BE2C (cell line): ENCODE measurements at regions not wholly inside any gene's neighbourhood (a gene's known extent, or its start where the extent isn't known, plus 50 kb on each side); places are given as distances from the start of the nearest gene placed in this dataset.

Experiments used
- DNase-seq: peaks from one replicate; pipeline ENCODE4 v3.0.0-alpha.2; 2020
- H3K27me3 ChIP-seq: fragments of 250-450 bp; sonication (Bioruptor Pico); 2 replicates; pipeline ENCODE4 v1.5.1; 2020; ENCODE audit warnings: mild to moderate bottlenecking
- H3K36me3 ChIP-seq: fragments of 250-450 bp; sonication (Bioruptor Pico); 2 replicates; pipeline ENCODE4 v1.5.1; 2020; ENCODE audit warnings: mild to moderate bottlenecking
- H3K4me1 ChIP-seq: fragments of 250-450 bp; sonication (Bioruptor Pico); 2 replicates; pipeline ENCODE4 v1.5.1; 2020
- H3K4me3 ChIP-seq: 2 replicates; pipeline ENCODE4 v1.5.1; 2011; ENCODE audit warnings: low read depth, low read length
- H3K9me3 ChIP-seq: fragments of 250-450 bp; sonication (Bioruptor Pico); 2 replicates; pipeline ENCODE4 v1.5.1; 2020
- TF ChIP-seq, protein P1 (sequence below): IDR thresholded peaks from 2 replicates; pipeline ENCODE4 v1.5.1; 2012; ENCODE audit warnings: mild to moderate bottlenecking, low read depth, low read length

DNA sequence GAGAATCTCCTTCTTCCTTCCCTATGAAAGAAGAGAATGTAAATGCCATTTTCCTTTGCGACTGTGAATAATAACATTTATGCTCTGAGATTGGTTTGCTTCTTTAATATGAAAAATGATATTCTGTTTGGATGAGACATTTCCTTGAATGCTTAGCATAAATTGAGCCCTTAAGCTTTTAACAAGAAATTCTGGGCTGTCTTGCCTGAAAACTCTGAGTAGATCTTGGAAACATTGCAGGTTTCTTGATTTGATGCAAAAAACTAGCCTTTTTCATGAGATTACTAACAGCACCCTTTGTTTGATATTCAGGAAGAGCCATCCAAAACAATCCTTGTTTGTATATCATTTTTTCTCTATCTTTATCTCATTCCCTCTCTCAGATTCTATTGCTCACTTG lies 272.5 kb downstream of the TMEM38B start:
- Histone ChIP-seq H3K4me1 (no peaks in the 10 kb centered on the region), H3K36me3 (no peaks in the 10 kb centered on the region), H3K27me3 (no peaks in the 10 kb centered on the region), H3K4me3 (no peak overlapping the region), H3K9me3 (no peaks in the 10 kb centered on the region)
- TF ChIP-seq, protein P1, sequence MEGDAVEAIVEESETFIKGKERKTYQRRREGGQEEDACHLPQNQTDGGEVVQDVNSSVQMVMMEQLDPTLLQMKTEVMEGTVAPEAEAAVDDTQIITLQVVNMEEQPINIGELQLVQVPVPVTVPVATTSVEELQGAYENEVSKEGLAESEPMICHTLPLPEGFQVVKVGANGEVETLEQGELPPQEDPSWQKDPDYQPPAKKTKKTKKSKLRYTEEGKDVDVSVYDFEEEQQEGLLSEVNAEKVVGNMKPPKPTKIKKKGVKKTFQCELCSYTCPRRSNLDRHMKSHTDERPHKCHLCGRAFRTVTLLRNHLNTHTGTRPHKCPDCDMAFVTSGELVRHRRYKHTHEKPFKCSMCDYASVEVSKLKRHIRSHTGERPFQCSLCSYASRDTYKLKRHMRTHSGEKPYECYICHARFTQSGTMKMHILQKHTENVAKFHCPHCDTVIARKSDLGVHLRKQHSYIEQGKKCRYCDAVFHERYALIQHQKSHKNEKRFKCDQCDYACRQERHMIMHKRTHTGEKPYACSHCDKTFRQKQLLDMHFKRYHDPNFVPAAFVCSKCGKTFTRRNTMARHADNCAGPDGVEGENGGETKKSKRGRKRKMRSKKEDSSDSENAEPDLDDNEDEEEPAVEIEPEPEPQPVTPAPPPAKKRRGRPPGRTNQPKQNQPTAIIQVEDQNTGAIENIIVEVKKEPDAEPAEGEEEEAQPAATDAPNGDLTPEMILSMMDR: no peak
- no peak for DNase-seq

DNA sequence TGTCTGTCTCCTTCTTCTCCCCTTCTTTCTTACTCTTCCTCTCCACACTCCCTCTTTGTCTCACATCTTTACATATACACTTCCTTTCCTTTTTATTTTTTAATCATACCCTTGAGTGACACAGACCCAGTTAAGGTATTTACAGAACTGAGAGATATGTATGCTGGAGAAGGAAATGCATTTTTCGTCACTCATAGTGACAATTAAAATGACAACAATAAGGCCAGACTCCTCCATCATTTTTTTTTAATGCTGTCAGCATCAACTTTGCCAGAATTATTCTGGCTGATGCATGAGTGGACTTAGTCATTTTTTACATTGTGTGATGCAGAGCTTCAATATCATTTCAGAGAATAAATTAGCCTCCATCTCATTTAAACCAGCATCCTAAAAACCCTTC lies 272.9 kb downstream of the TMEM38B start:
- no peaks in the 10 kb centered on the region for H3K27me3 ChIP-seq
- no peak for DNase-seq
- H3K36me3 ChIP-seq: no peaks in the 10 kb centered on the region
- TF ChIP-seq, protein P1: no peak
- H3K9me3 ChIP-seq: no peaks in the 10 kb centered on the region
- H3K4me3 ChIP-seq: no peak overlapping the region
- H3K4me1 ChIP-seq: no peaks in the 10 kb centered on the region

DNA sequence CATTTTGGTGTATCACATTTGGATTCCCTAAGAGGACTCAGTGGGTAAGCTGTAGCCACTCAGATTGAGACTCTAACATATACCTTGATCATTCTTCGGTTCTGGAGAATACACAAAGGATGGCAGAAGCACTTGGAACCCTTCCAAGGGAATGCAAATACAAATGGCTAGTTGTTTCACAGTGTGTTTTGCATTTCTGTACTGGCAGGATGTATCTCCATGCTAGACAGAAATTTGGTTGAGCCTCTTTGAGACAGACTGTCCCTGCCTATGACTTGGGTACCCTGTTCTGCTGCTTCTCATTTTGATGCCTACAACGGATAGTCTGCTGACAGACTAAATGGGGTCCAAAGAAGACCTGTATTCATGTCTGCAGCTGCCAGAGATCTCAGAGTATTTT lies 273.5 kb downstream of the TMEM38B start:
- Histone ChIP-seq H3K27me3 (no peaks in the 10 kb centered on the region), H3K4me3 (no peak overlapping the region), H3K36me3 (no peaks in the 10 kb centered on the region), H3K9me3 (no peaks in the 10 kb centered on the region), H3K4me1 (no peaks in the 10 kb centered on the region)
- DNase-seq: no peak
- TF ChIP-seq, protein P1: no peak

DNA sequence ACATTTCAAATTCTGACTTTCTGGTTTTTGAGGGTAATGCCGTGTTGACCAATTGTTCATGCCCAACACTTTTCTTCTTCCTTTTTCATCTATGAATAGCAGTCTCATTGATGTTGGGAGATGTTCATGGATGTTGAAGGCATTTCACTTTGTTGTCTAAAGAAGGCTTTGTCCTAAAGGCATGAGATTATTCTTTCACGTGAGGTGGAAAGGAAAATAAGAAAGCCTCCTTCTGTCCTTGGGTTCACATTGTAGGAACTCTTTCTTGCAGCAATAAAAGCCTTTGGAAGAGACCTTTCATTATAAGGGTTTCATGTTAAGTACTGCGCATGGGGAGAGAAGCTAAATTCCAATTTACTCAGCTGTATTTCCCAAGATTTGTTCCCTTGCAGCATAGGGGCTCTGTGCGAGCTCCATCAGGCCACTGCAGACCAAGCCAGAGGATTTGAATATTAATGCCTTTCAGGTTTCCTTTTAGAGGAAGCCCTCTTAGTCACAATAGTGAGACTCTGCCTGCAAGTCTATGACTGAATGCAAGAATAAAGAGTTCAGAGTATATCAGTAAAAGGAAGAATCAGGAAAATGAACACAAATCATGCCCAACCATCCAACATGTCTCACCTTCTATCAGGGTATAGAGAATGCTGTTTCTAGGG lies 274.6 kb downstream of the TMEM38B start:
- Histone ChIP-seq H3K9me3 (no peaks in the 10 kb centered on the region), H3K4me3 (no peak overlapping the region), H3K27me3 (no peaks in the 10 kb centered on the region), H3K36me3 (no peaks in the 10 kb centered on the region), H3K4me1 (no peaks in the 10 kb centered on the region)
- no peak for DNase-seq
- TF ChIP-seq, protein P1: no peak

DNA sequence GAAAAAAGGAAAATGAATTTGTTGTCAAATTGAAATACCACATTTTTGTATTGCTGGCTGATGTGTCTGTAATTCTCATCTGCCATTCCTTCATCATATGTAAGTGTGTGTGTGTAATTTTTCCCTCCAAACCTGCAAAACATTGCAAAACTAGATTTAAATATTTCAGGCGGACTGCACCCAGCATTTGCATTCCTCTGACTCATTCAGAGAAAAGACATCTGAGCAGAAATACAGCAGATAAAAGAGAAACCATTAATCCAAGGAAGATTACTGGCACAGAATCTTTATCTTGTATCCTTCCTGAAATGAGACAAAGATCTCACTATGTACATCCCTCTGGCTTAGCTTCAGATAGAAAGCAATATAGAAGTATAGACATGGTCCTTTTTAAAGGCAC lies 275.3 kb downstream of the TMEM38B start:
- H3K36me3 ChIP-seq: no peaks in the 10 kb centered on the region
- H3K27me3 ChIP-seq: no peaks in the 10 kb centered on the region
- no peak overlapping the region for H3K4me3 ChIP-seq
- no peaks in the 10 kb centered on the region for H3K9me3 ChIP-seq
- H3K4me1 ChIP-seq: no peaks in the 10 kb centered on the region
- TF ChIP-seq, protein P1: no peak
- DNase-seq: no peak

DNA sequence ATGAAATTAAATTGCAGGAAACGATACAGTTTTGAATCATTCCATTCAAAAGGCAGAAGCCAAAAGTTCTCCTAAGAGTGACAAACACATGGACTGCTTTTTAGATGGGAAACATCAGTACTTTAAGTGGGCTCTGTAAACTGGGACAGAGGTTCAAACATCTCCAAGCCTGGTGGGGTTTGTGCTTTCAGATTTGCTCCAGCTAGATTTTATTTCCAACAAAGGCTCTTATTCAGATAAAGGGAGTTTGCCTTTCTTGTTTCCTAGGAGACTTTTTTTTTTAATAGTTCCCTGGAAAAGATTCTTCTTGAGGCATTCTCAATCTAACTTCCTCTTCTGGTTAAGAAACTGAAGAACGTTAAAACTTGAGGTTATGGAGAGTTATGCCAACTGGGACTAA lies 277.6 kb downstream of the TMEM38B start:
- TF ChIP-seq, protein P1: no peak
- Histone ChIP-seq H3K27me3 (no peaks in the 10 kb centered on the region), H3K4me1 (peaks cover 5% of the 10 kb centered on the region), H3K36me3 (no peaks in the 10 kb centered on the region), H3K9me3 (no peaks in the 10 kb centered on the region), H3K4me3 (no peak overlapping the region)
- no peak for DNase-seq
